Fibroblast of villous mesenchyme (primary cell): ENCODE measurements at regions not wholly inside any gene's neighbourhood (a gene's known extent, or its start where the extent isn't known, plus 50 kb on each side); places are given as distances from the start of the nearest gene placed in this dataset.
A peak's percentile ranks its signal among the peaks of the same experiment; 100 is the strongest.
"Not testable (repeated sequence)": the region's sequence is repeated elsewhere in the genome, so short reads cannot be mapped to it uniquely, and the experiment has no call there.

Experiments used
- DNase-seq: peaks from one replicate; pipeline ENCODE4 v3.0.0-alpha.2; 2010; ENCODE audit warnings: low read depth
- H3K4me3 ChIP-seq: 2 replicates; pipeline ENCODE4 v1.5.1; 2011; ENCODE audit warnings: low read depth, mild to moderate bottlenecking, low read length
- TF ChIP-seq, protein P1 (sequence below): IDR thresholded peaks from 2 replicates; pipeline ENCODE4 v1.5.1; 2012; ENCODE audit warnings: low read depth, mild to moderate bottlenecking, low read length; ENCODE audit not compliant: insufficient read depth

DNA sequence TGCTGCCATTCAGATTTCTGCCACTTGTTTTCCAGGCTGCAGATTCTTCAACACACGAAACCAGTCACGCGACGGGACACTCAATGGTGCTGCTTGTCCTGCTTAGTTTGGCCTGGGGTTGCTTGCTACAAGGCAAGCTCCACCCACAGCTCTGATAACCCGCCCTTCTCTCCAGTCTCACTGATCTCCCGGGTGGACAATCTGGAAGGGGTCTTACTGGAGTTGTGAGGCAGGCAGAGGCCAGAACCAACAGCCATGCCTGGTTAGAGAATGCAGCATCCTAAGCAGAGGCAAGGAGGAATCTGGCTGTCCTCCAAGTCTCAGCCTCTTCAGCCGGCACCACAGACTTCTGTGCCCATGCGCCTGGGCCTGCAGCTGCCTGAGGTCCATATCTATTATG, 119.1 kb downstream of the KCNJ12 start:
- TF ChIP-seq, protein P1, sequence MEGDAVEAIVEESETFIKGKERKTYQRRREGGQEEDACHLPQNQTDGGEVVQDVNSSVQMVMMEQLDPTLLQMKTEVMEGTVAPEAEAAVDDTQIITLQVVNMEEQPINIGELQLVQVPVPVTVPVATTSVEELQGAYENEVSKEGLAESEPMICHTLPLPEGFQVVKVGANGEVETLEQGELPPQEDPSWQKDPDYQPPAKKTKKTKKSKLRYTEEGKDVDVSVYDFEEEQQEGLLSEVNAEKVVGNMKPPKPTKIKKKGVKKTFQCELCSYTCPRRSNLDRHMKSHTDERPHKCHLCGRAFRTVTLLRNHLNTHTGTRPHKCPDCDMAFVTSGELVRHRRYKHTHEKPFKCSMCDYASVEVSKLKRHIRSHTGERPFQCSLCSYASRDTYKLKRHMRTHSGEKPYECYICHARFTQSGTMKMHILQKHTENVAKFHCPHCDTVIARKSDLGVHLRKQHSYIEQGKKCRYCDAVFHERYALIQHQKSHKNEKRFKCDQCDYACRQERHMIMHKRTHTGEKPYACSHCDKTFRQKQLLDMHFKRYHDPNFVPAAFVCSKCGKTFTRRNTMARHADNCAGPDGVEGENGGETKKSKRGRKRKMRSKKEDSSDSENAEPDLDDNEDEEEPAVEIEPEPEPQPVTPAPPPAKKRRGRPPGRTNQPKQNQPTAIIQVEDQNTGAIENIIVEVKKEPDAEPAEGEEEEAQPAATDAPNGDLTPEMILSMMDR: no peak
- H3K4me3 ChIP-seq: no peak overlapping the region
- no peak for DNase-seq

DNA sequence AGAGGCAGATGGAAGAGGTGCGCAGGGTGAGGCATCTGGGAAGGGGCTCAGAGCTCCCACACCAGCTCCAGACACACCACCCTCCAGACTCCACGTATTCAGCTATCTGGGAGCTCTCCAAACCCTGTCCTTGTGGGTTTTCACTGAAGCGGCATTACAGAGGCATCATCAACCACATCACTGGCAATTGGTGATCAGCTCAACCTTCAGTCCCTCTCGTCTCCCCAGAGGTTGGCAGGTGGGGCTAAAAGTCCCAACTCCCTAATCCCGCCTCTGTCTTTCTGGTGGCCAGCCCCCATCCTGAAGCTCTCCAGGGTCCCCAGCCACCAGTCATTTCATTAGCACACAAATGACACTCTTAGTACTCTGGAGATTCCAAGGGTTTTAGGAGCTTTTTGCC, 123.9 kb downstream of the KCNJ12 start:
- no peak for DNase-seq
- no peak overlapping the region for H3K4me3 ChIP-seq
- TF ChIP-seq, protein P1: no peak

DNA sequence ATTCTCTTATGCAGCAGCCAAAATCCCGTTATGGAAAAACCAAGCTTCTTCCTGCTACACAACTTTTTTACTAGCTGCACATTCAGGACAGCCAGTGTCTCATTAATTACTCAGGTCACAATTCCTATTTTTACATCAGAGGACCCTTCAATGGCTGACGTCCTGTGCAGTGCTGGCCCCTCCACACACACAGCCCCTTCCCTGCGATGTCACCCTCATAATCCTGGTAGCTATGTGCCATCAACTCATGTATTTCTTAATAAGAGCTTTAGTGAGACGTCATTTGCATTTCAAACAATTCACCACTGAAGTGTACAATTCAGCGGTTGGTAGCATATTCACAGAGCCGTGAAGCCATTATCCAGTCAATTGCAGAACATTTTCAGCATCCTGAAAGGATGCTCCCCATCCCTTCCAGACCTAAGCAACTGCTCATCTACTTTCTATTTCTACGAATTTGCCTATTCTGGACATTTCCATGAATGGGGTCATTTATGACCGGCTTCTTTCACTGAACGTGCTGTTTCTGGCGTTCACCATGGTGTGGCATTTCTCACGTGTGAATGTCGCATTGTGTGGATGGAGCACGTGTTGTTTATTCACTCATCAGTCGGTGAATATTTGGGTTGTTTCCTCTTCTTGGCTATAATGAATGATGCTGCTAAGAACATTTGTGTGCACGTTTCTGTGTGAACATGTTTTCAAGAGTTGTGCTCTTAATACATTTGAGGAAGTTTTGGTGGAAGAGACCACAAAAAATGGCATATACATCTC, 126.0 kb downstream of the KCNJ12 start:
- H3K4me3 ChIP-seq, DNase-seq: not testable (repeated sequence)

DNA sequence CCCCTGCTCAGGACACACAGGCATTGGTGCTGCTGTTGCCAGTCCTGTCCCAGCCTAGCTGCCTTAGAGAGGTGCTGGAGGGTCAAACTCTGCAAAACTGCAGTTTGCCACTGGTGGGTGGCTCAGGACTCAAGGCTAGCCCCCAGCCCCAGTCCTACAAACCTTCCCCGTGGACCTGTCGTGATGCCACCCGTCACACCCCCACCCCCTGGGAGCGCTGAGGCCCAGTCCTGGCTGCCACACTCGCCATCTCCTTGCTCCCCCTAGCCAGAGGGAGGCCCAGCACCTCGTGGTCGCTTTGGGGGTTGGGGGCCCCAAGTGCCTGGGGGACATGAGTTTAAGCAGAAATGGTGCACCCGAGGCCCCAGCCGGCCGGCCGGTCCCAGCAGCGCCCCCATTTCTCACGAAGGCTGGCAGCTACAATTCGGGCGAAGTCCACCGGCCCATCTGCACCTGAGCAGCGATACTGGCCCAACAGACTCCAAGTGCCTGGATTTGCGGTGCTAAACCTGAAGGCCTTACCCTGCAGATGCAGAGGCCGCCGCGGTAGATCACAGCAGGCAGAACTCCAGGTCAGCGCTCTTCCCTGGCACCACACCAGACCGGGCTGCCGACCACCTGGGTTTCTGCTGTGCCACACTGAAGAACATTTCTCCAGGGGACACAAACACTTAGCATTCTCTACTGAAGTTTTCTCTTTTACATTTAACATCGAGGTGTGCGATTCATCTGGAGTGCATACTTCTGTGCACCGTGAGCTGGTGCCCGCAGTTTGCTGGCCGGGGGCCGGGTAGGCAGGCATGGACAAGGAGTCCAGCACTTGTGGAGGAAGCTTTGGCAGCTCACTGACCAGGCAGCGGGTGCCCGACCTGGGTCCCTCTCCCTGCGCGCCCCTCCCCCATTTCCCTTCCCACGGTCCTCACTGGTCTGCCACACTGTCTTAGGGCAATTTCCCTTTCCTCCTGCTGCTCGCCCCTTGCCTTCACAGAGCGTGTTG, 130.0 kb downstream of the KCNJ12 start:
- no peak overlapping the region for H3K4me3 ChIP-seq
- no peak for DNase-seq
- TF ChIP-seq, protein P1: no peak

DNA sequence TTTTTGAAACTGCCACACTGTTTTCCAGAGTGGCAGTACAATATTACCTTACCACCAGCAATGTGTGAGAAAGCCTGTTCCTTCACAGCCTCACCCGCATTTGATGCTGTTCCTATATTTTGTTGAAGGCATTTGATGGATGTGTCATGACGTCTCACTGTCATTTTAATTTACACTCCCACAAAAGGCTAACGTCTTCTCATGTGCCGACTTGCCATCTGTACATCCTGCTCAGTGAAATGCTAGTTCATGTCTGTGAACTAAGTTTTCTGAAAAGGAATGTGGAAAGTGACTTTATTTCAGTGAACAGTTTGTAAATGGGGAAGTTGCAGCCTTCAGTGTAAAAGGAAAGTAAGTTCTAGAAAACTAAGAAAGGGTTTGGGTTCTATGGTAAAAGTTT, 131.6 kb downstream of the KCNJ12 start:
- not testable (repeated sequence) for DNase-seq, H3K4me3 ChIP-seq

DNA sequence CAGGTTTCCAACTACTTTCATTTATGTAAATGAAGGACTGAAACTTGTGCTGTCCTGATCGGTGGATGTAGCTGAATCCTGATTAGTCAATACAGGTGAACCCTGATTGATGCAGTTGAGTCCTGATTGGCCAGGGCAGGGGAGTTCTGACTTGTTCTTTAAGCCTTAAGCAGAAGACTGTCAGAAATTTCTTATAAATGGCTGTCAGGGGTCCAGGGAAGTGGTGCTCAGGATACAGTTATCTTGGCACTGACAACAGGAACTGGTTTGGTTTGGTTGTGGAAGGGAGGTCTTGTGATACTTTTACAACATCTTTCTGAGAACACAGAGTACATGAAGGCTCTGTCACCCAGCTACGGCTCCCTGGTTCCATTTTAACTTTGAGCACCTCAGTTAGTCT, 132.1 kb downstream of the KCNJ12 start:
- DNase-seq: no peak
- no peak overlapping the region for H3K4me3 ChIP-seq
- TF ChIP-seq, protein P1: no peak

DNA sequence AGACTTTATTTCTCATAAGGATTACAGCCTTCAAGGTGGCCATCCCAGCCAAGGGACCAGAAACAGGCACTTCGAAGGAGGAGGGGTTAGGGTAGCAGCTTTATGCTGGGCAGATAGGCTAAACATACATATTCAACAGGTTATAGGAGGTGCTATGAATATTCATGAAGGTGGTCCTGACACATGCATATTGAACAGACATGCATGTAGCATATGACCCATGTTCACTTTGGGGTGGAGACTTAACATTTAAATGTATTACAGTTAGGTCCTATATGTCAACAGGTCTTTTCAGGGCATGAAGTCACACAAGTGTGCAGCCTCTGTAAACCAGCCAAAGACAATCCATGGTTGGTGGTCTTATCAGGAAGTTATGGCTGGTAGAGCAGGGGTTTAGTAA, 133.2 kb downstream of the KCNJ12 start:
- DNase-seq, H3K4me3 ChIP-seq: not testable (repeated sequence)

DNA sequence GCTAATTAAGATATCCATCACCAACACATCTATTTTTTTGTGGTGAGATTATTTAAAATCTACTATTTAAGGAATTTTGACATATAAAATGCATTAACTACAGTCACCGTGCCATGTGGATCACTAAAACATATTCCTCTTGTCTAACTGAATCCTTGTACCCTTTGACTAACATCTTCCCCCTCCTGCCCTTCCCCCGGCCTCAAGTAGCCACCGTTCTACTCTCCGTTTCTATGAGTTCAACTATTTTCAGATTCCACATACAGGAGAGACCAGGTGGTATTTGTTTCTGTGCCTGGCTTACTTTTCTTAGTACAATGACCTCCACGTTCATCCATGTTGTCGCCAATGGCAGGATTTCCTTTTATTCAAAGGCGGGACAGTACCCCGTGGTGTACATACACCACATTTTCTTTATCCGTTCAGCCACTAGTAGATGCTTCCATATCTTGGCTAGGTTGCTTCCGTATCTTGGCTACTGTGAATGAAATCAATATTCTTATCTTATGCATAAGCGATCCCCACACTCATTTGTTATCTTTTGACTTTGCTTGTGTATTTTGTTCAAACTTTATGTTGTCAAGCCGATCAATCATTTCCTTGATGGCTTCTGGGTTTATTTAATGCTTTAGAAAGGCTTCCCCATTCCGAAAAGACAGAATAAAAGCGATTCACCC, 134.7 kb downstream of the KCNJ12 start:
- TF ChIP-seq, protein P1: no peak

More for the DNA sequence above, 134.7 kb downstream of the KCNJ12 start:
- DNase-seq: no peak
- peak overlapping the region; percentile 62 for H3K4me3 ChIP-seq
